GM12872 (cell line): ENCODE measurements at regions not wholly inside any gene's neighbourhood (a gene's known extent, or its start where the extent isn't known, plus 50 kb on each side); places are given as distances from the start of the nearest gene placed in this dataset.

Source experiments
- CTCF ChIP-seq: IDR thresholded peaks from 3 replicates; pipeline ENCODE4 v1.5.1; 2011; ENCODE audit warnings: low read depth, mild to moderate bottlenecking, low read length, moderate library complexity; ENCODE audit not compliant: insufficient read depth

GRCh38 chr9:118612201-118612600 lies 757.0 kb downstream of the BRINP1 start:
- TF ChIP-seq CTCF = no peak

- no peak for TF ChIP-seq CTCF
Measured at GRCh38 chr9:118613996-118614395, 755.2 kb downstream of the BRINP1 start.

- TF ChIP-seq CTCF = no peak
Measured at GRCh38 chr9:118618084-118618483, 751.2 kb downstream of the BRINP1 start.

- no peak for TF ChIP-seq CTCF
Measured at GRCh38 chr9:118618849-118619248, 750.4 kb downstream of the BRINP1 start.

- no peak for TF ChIP-seq CTCF
Measured at GRCh38 chr9:118624608-118625007, 744.6 kb downstream of the BRINP1 start.

- TF ChIP-seq CTCF = no peak
Measured at GRCh38 chr9:118630079-118630478, 739.2 kb downstream of the BRINP1 start.

- TF ChIP-seq CTCF = no peak
Measured at GRCh38 chr9:118630931-118631595, 738.2 kb downstream of the BRINP1 start.
